NCI-H2081 treated with DMSO at 0.1 percent for 48 hours (cell line): ENCODE measurements at regions not wholly inside any gene's neighbourhood (a gene's known extent, or its start where the extent isn't known, plus 50 kb on each side); places are given as distances from the start of the nearest gene placed in this dataset.
A peak's percentile ranks its signal among the peaks of the same experiment; 100 is the strongest.
"Not testable (repeated sequence)": the region's sequence is repeated elsewhere in the genome, so short reads cannot be mapped to it uniquely, and the experiment has no call there.

Experiments used
- DNase-seq: peaks from one replicate; lab custom pipeline; 2025; lab: John Stamatoyannopoulos, UW

DNA sequence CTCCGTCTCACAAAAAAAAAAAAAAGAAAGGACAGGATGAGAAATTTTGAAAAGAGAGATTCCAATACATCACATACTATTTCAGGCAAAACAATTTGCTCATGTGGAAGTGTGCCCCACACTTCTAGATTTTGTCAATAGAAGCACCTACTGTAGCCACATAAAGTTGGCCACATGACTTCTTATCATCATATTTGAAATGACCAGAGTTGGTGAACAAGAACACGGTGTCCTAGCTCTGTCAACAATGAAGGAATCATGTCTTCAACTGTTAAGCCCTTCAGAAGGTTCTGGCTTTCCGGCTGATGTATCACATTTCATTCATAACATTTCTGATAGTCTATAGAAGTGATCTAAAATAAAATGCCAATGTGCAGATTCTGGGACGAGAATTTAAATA lies 534.5 kb downstream of the TMEM114 start:
- no peak for DNase-seq

DNA sequence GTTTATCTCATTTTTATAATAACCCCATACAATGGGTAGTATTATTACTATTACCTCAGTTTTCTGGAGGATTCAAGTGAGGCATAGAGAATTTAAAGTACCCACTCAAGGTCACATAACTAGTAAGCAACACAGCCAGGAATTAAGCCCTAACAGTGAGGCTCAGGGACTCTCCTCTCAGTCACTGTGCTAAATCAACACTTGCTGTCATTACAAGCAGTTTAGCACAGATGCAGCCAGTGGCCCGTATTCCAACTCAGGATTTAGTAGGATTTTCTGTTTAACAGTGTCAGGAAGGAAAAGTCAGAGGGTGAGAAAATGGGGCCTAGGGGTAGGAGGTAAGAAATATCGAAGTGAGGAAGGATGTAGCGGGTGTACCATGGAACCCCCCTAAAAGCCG lies 536.9 kb downstream of the TMEM114 start:
- no peak for DNase-seq

DNA sequence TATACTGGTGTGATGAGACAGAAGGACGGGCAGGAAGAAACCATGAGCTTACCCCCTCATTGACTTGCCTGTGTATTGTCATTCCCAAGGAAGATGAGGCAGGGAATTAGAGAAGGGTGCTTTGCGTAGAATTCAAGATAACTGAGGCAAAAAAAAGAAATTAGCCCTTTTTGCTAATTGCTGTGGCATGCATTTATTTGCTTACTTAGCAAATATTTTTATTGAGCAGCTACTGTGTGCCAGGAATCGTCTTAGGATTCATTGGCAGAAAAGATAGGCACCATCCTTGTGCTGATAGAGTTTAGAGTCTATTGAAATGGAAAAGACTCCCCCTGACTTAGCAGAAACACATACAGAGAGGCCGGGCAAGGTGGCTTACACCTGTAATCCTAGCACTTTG lies 541.9 kb downstream of the TMEM114 start:
- DNase-seq = no peak

DNA sequence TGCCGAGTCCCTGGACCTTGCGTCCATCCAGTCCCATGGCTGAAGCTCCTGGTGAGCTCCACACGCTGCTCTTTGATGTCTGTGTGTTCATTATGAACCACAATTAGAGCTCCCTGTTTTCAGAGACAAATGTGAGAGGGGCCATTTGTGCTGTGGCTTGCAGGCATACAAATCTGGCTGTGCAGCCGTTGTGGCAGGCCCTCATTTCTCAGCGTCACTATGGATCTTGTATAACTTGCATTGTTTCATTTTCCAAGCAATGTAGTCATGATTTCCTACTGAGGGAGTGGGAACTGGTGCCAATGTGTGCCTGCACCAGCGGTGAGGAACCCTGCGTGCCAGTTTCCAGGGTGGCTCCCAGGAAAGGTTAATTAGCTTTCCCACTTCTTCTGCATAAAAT lies 542.6 kb downstream of the TMEM114 start:
- DNase-seq = peak; percentile 22

DNA sequence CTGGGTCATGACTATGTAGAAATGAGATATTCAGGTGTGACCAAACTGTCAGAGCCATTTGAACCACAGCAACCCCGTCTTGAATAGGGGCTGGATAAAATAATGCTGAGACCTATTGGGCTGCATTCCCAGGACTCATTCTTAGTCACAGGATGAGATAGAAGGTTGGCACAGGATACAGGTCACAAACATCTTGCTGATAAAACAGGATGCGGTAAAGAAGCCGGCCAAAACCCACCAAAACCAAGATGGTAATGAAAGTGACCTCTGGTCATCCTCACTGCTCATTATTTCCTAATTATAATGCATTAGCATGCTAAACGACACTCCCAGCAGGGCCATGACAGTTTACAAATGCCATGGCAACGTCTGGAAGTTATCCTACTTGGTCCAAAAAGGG lies 545.5 kb downstream of the TMEM114 start:
- DNase-seq = no peak

DNA sequence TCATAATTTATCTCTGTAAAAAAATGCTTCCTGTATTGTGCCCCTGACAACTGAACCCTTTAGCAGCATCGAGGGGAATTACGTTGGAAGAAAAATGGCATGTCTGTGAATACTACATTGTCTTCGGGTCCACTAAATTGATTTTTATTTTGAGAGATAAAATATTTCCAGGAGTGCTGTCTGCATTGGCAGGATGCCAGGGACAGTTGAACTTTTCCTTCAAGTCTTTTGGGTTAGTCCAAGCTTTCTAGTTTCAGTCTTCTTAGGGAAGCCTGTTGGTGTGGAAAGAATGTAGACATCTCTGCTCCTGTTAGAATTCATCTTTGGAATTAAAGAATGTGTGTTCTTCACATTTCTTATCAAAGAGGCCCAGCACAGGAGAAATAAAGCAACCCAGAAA lies 557.9 kb downstream of the TMEM114 start:
- DNase-seq = no peak

DNA sequence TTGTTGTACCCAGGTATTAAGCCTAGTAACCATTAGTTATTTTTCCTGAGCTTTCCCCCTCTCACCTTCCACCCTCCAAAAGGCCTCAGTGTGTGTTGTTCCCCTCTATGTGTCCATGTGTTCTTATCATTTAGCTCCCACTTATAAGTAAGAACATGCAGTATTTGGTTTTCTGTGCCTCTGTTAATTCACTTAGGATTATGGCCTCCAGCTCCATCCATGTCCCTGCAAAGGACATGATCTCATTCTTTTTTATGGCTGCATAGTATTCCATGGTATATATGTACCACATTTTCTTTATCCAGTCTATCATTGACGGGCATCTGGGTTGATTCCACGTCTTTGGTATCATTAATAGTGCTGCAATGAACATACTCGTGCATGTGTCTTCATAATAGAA lies 560.3 kb downstream of the TMEM114 start:
- not testable (repeated sequence) for DNase-seq

DNA sequence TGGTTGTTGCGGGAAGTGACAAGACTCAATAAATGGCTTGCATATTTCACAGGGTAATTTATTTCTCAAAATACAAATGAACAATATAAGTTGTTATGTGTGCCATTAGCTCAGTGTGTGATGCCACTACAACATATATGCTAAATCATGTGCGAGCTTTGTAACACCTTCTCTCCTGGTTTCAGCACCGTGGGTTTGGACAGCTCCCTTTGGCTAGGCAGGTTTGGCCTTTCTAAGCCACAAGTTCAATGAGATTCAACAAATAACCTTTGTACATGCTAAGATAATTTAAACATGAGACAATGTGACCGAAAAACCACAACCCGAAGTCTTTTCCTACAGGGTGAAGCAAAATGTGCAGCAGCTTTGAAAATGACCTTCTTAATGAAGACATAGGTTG lies 563.9 kb downstream of the TMEM114 start:
- DNase-seq = no peak

DNA sequence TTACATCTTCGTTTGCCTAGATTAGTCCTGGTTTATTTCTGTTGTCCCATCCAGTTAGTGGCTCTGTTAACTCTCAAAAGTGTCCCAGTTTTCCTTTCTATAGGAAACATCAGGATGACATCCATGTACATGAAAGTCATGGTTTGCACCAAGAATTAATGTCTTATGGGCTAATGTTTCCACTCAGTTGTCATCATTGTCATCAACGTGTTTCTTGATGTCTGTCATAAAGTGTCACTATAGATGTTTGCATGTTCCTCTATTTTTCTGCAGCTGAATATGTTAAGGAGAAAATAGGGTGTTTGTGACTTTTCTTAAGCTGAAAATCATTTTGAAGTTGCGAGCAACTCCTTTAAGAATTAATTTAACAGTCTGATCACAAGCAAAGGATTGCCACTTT lies 567.0 kb downstream of the TMEM114 start:
- no peak for DNase-seq

DNA sequence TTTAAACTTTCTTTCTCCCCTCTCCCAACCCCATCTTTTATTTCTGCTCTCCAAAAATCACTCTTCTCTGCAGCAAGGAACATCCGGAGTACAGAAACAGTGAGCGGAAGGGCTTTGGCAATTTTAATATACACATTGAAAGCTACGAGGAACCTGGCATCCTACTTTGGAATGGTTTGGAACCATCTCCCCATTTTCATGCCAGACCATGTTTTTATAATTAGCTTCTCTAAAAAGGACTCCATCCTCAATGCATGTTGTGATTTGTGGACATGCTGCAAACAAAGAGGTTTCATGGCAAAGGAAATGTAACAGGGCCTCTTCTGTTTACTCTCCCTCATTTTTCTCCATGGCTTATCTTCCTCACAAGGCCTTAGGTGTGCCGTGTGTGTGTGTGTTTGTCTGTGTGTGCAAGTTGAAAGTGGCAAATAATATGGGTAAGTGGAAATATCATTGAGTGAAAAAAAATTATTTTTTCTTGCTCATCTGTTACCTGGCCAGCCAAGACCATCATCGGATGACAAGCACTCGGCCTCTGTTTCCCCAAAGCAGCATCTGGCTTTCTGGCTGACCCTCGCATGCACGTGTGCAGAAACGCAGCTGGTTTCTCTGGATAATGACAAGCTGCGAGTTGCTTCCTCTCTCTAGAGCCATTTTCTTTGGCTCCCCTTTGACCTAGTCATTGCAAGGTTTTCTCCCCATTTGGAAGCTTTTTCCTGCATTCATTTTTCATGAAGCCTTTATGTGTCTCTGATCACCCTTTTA lies 585.0 kb downstream of the TMEM114 start:
- no peak for DNase-seq

DNA sequence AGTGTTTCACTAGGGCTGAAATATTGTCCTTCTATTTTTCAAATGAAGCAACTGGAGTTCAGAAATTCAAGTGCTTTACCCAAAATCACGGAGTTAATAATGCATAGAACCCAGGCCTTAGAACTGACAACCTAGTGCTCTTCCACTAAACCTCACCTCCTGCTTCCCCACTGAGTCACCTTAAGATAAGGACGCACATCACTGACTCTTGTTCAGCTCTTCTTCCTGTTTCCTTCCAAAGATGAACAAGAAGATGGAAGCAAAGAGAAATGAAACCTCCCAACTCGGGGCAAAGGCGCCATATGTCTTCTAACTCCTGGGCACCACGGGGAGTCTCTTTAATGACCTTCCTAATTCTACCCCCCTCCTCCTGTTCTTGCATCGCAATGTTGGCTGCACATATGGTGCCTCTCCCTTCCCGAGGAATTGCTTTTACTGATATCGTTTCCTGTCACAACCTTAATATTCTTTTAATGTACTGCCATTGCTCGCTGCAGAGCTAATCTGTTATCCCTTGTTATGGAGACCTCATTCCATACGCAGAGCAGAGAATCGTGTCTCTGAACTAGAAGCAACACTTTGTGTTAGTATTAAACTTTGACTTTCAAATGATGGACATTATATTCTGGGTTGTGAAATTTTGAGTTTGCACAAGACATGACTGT lies 591.4 kb downstream of the TMEM114 start:
- no peak for DNase-seq

DNA sequence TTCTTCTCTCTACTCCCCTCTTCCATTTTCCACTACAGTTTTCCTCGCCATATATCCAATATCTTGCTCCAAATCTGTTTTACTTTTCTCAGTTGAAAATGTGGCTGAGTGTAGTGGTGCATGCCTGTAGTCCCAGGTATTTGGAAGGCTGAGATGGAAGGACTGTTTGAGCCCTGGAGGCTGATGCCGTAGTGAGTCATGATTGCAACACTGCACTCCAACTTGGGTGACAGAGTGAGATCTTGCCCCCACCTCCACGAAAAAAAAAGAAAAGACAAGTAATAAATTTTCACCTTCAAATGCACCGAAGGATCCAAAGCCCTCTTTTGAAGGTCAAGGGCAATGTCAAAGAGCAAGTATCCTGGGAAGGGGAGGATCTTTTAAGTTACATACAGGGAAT lies 592.3 kb downstream of the TMEM114 start:
- no peak for DNase-seq

DNA sequence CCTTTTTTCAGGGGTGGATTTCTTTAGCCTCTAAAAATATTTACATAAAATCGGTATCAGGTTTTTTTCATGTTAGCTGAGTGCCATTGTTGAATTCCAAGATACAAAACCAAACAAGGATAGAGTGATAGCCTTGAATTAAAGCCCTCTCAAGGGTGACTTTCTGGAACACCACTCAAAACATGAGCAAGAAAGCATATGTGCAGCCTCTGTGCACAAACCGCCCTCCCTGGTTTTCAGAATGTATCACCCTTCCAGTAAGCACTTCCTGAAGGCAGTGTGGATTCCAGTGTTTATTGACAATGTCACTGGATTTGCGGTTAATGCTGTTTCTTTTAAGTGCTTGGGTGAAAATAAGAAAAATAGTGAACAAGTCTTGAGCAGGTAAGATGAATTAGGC lies 597.7 kb downstream of the TMEM114 start:
- DNase-seq = no peak

DNA sequence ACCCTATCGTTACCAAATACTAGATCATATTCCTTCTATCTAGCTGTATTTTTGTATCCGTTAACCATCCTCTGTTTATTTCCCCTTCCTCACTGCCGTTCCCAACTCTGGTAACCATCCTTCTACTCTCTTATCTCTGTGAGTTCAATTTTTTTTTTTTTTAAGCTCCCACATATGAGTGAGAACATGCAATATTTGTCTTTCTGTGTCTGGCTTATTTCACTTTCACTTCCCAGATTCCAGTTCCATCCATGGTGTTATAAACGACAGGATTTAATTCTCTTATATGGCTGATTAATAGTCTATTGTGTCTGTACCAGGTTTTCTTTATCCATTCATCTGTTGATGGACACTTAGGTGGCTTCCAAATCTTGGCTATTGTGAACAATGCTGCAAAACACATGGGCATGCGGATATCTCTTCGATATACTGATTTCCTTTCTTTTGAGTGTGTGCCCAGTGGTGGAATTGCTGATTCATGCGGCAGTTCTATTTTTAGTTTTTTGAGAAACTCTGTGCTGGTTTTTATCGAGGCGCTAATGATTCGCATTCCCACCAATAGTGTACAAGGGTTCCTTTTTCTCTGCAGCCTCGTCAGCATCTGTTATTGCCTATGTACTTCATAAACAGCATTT lies 599.6 kb downstream of the TMEM114 start:
- DNase-seq = no peak

DNA sequence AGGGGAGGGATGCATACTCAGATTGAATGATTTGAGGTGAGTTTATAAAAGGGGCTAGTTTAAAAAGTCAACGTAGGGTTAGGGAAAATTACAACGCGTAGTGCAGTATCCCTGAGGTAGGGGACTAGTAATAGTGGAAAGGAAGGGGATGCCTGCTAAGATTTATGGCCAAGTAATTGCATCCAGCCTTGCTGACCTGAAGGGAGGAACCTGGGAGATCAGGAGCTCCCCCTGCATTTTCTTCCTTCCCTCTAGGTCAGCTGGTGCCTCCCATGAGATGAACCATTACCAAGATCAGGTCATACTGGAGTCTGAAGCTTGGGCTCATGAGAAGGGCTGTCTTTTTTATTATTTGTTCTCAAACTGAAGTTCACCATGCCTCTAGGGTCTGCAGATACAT lies 606.6 kb downstream of the TMEM114 start:
- DNase-seq = no peak

DNA sequence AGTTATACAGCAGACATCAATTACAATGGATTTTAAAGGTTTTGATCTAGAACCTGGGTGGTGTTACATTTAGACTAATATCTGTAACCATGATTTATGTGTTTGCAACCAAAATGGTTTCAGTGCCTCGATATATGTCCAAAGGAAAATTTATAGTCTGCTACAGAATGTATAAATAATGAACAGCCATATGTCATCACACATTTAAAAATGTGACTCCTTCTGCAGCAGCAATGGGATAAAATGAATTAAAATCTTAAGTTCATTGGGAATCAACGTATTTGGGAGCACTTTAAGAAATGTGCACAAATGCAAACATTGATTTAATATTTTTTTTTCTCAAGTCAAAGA lies 610.2 kb downstream of the TMEM114 start:
- no peak for DNase-seq

DNA sequence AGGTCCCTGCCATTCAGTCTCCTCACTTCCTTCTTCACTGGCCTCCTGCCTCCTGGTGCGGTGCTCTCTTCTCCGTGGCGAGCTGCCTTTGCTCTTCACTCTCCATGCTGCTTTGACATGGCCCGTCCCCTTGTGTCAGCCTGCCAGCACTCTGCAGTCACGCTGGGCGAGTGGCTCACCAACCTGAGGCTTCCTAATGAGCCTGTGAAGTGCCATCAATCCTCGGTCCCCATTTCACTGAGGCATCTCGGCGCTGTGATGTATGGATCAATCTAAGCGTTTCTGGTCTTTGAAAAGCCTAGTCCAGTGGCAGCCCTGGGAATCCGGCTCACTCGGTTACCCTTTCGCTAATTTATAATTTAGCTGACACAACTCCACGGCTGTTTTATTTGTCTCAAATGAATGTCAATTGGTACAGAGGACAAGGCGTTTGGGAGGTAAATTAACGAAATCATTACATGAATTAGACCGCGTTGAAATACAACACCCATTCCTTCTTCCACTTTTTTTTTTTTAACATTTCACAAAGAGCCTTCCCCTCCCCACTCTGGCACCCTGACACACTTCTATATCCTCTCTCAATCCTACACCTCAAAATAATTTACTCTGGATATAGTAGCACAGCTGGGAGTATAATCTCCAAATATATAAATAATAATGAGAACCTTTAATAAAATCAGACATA lies 610.7 kb downstream of the TMEM114 start:
- no peak for DNase-seq

DNA sequence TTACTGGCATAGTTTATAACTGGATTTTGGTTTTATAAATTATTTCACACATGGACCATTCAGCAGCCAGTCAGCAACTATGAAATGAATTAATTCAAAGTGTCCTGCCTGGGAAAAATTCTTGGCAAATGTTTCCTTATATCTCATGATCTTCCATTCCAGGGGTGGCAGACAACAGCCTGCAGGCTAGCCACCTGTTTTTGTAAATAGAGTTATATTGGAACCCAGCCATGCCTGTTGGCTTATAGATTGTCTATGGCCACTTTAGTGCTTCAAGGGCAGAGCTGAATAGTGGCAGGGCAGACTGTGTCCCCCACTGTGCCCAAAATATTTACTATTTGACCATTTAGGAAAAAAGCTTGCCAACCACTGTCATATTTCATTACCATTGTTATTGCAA lies 613.7 kb downstream of the TMEM114 start:
- no peak for DNase-seq

DNA sequence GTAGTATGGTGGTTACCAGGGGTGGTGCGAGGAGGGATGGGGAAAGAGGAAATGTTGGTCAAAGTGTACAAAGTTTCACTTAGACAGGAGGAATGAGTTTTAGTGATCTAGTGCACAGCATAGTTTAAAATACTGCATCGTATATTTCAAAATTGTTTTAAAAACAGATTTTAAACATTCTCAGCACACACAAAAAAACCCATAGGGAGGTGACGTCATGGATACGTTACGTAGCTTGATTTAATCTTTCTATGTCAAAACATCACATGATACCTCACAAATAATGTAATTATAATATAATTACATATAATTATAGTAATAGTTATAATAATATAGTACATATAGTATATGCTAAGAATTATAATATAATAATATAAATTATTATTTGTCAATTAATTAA lies 614.2 kb downstream of the TMEM114 start:
- no peak for DNase-seq

DNA sequence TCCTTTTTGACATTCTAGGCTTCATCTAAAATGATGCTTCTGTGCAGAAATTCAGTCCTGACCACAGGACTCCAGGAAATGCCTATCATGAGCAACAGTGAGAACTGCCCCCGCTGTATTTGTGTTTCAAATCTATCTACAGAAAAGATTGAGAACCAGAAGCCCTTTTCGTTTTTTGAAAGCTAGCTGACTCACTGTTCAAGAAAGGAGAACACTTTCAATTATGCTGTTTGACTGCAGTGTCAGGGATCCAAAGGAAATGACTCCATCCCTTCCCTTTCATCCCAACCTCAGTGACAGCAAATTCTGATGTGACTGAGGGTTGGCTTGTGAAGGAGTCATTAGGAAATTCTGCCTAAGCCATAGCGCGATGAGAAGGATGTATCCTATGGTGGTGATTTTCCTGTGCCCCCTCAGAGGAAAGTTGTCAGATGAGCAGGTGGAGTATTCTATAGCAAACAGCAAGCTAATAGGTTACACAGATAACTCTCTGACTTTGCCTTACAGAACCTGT lies 622.3 kb downstream of the TMEM114 start:
- no peak for DNase-seq

DNA sequence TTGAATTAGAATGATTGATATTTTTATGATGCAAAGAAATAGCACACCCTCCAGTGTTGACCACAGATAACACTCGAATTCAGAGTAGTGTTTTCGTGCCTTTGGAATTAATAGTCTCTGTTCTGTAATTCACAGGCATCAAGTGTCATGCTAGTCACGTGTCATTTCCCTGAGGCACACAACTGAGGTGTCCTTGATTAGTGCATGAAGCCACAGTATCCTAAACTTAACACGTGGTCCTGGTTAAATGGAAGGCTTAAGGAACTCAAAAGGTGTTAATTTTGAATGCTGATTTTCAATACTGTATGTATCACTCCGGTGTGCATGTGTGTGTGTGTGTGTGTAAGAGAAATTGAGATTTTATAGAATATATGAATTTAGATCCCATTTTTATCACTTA lies 625.6 kb downstream of the TMEM114 start:
- DNase-seq = no peak

DNA sequence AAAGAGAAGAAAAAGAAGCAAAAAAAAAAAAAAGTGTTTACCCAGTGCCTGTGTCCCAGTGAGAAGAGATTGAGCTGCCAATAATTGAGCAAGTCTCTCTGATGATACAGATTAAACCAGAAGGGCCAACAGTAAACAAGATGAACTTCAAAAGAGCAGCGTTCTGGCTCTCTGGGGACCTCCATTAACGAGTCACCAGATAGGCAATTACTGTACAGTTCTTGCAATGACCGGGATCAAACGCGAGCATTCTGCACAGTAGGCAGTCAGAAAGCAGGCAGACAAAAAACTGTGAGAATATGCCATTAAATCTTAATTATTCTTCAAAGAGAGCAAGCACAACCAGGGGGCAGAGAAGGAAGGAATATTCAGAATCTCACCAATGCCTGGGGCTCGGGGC lies 626.1 kb downstream of the TMEM114 start:
- no peak for DNase-seq
